Prostate gland (tissue), 2 donors: ENCODE measurements at regions not wholly inside any gene's neighbourhood (a gene's known extent, or its start where the extent isn't known, plus 50 kb on each side); places are given as distances from the start of the nearest gene placed in this dataset.
"Not testable (repeated sequence)": the region's sequence is repeated elsewhere in the genome, so short reads cannot be mapped to it uniquely, and the experiment has no call there.

Experiments
- DNase-seq: peaks from one replicate; pipeline ENCODE4 v3.0.0-alpha.2; 2019; ENCODE audit warnings: low spot score
- H3K27ac ChIP-seq, 2 donors: fragments of 200-600 bp; sonication (generic); 2 replicates each; pipeline ENCODE4 v1.5.1; 2017 to 2019
- H3K27me3 ChIP-seq: fragments of 200-600 bp; sonication (generic); replicated peaks from 2 replicates; pipeline ENCODE4 v1.5.1; 2019; ENCODE audit not compliant: insufficient read depth
- H3K36me3 ChIP-seq, 2 donors: fragments of 200-600 bp; sonication (generic); 1 replicate in 1 of 2; 2 replicates in 1 of 2; pipeline versions ENCODE4 v1.5.1 to v1.8.1; 2017 to 2019
- H3K4me1 ChIP-seq: fragments of 200-600 bp; sonication (generic); replicated peaks from 2 replicates; pipeline ENCODE4 v1.5.1; 2019
- H3K4me3 ChIP-seq, 2 donors: fragments of 200-600 bp; sonication (generic); 2 replicates each; pipeline ENCODE4 v1.5.1; 2017 to 2019
- H3K9me3 ChIP-seq: fragments of 200-600 bp; sonication (generic); 2 replicates; pipeline ENCODE4 v1.5.1; 2017
- CTCF ChIP-seq, 4 experiments: fragments of 200-600 bp in 2 of 4; fragments of 450-650 bp in 2 of 4; sonication (generic) in 2 of 4; IDR thresholded peaks; 1 replicate in 3 of 4; 2 replicates in 1 of 4; pipeline ENCODE4 v1.5.1; 2016 to 2019; ENCODE audit warnings: antibody characterized with exemption in 4 of 4, mild to moderate bottlenecking in 2 of 4, moderate library complexity in 2 of 4
- POLR2A ChIP-seq: fragments of 450-650 bp; IDR thresholded peaks from one replicate; pipeline ENCODE4 v1.6.1; 2016; ENCODE audit warnings: antibody characterized with exemption, mild to moderate bottlenecking
- POLR2AphosphoS5 ChIP-seq: sonication (generic); formaldehyde crosslinking; IDR thresholded peaks from one replicate; pipeline ENCODE4 v1.6.1; 2017; ENCODE audit warnings: antibody characterized with exemption
- WGBS: methylation state at CpG from one replicate; pipeline ENCODE4 v1.1.5; 2018; 5-methylcytosine and 5-hydroxymethylcytosine counted together
- intact Hi-C: fragments of 100-400 bp; cut with DNase I; formaldehyde crosslinking; loops from one replicate; pipeline ENCODE4 v1.14.2; 2022

GRCh38 chr5:11392-11791 is 80.6 kb upstream of the PLEKHG4B start:
- H3K36me3 ChIP-seq, H3K9me3 ChIP-seq, H3K27ac ChIP-seq, H3K4me1 ChIP-seq, H3K4me3 ChIP-seq, H3K27me3 ChIP-seq, DNase-seq, intact Hi-C loops: not testable (repeated sequence)

GRCh38 chr5:11898-12297 is 80.1 kb upstream of the PLEKHG4B start:
- Histone ChIP-seq H3K9me3 (no peaks in the 10 kb centered on the region), H3K27ac (no peak overlapping the region), H3K27me3 (no peaks in the 10 kb centered on the region), H3K36me3 (no peaks in the 10 kb centered on the region), H3K4me3 (no peak overlapping the region), H3K4me1 (no peaks in the 10 kb centered on the region)
- TF ChIP-seq POLR2AphosphoS5 (no peak), POLR2A (no peak), CTCF (IDR thresholded peaks at IDR 0.05) (no peak)
- 73% methylated on average over 12 of the region's 12 CpGs for WGBS
- DNase-seq, result no peak
- intact Hi-C loops, result no loop called here

- no peak overlapping the region for H3K4me3 ChIP-seq
- TF ChIP-seq CTCF (IDR thresholded peaks at IDR 0.05), result no peak
- no peak for TF ChIP-seq POLR2AphosphoS5
- no peak for TF ChIP-seq POLR2A
- no peaks in the 10 kb centered on the region for H3K27me3 ChIP-seq
- no peaks in the 10 kb centered on the region for H3K4me1 ChIP-seq
- intact Hi-C loops, result no loop called here
- no peak for DNase-seq
- H3K36me3 ChIP-seq, result no peaks in the 10 kb centered on the region
- 52% methylated on average over 7 of the region's 7 CpGs for WGBS
- no peak overlapping the region for H3K27ac ChIP-seq
- no peaks in the 10 kb centered on the region for H3K9me3 ChIP-seq
These were observed 78.7 kb upstream of the PLEKHG4B start for GRCh38 chr5:13234-13633.

GRCh38 chr5:14676-15075 is 77.3 kb upstream of the PLEKHG4B start:
- intact Hi-C loops, H3K4me1 ChIP-seq, H3K4me3 ChIP-seq, H3K27ac ChIP-seq, H3K9me3 ChIP-seq, H3K36me3 ChIP-seq, DNase-seq, H3K27me3 ChIP-seq: not testable (repeated sequence)
- 40% methylated on average over 2 of the region's 2 CpGs for WGBS

- H3K27me3 ChIP-seq, H3K4me1 ChIP-seq, intact Hi-C loops, H3K36me3 ChIP-seq, H3K9me3 ChIP-seq, DNase-seq, H3K4me3 ChIP-seq, H3K27ac ChIP-seq: not testable (repeated sequence)
- 79% methylated on average over 6 of the region's 6 CpGs for WGBS
These were observed 71.7 kb upstream of the PLEKHG4B start for GRCh38 chr5:20276-20675.

- Histone ChIP-seq H3K9me3 (no peaks in the 10 kb centered on the region), H3K4me3 (no peak overlapping the region), H3K4me1 (no peaks in the 10 kb centered on the region), H3K27me3 (no peaks in the 10 kb centered on the region), H3K36me3 (no peaks in the 10 kb centered on the region), H3K27ac (no peak overlapping the region)
- intact Hi-C loops, result no loop called here
- TF ChIP-seq POLR2AphosphoS5, result no peak
- TF ChIP-seq POLR2A, result no peak
- TF ChIP-seq CTCF (IDR thresholded peaks at IDR 0.05), result peak in 1 of 4 experiments; percentile 15
- DNase-seq, result no peak
- WGBS, result 34% methylated on average over 5 of the region's 5 CpGs
These were observed 70.2 kb upstream of the PLEKHG4B start for GRCh38 chr5:21654-22233.

- H3K9me3 ChIP-seq, H3K27ac ChIP-seq, H3K4me1 ChIP-seq, intact Hi-C loops, H3K27me3 ChIP-seq, H3K36me3 ChIP-seq, H3K4me3 ChIP-seq, DNase-seq: not testable (repeated sequence)
- WGBS, result 83% methylated on average over 6 of the region's 6 CpGs
These were observed 68.1 kb upstream of the PLEKHG4B start for GRCh38 chr5:23907-24306.

GRCh38 chr5:25067-25466 is 66.9 kb upstream of the PLEKHG4B start:
- H3K9me3 ChIP-seq, H3K4me1 ChIP-seq, H3K4me3 ChIP-seq, H3K27ac ChIP-seq, H3K27me3 ChIP-seq, DNase-seq, intact Hi-C loops, H3K36me3 ChIP-seq: not testable (repeated sequence)
- WGBS, result 32% methylated on average over 2 of the region's 2 CpGs
